ENCODE measurements at regions not wholly inside any gene's neighbourhood (a gene's known extent, or its start where the extent isn't known, plus 50 kb on each side); places are given as distances from the start of the nearest gene placed in this dataset.
"Not testable (repeated sequence)": the region's sequence is repeated elsewhere in the genome, so short reads cannot be mapped to it uniquely, and the experiment has no call there.

DNA sequence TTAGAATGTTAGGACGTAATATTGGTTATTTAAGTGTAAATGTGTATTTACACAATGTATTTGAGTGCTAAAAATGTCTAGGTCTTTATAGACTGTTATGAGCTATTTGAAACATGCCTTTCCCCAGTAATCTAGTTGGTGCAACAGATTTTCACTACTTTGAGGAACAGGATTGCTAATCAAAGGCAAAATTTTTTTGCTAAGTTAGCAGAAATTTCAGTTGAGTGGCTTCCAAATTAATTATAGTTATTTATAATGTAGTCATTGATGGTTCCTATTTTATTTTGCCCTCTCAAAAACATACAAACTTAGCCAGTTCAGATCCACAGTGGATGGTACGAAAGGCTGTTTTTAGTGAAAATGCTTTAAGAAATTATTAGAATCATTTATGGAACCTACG is 78.7 kb upstream of the LYZL2 start:
- H3K4me3 ChIP-seq (ENCODE audit: low read depth, low read length) = no peak overlapping the region
- DNase-seq (ENCODE audit: low read depth, low spot score) = no peak
- no peak for TF ChIP-seq CTCF (IDR thresholded peaks at IDR 0.05; ENCODE audit: low read depth, low read length)
- in situ Hi-C loops (cut with HindIII; ENCODE audit: low sequenced_read_pairs) = no loop called here

- in situ Hi-C loops (cut with HindIII; ENCODE audit: low sequenced_read_pairs); DNase-seq (ENCODE audit: low read depth, low spot score); H3K4me3 ChIP-seq (ENCODE audit: low read depth, low read length): not testable (repeated sequence)
Observed at GRCh38 chr10:30706189-30706588, 76.6 kb upstream of the LYZL2 start.

- no peak overlapping the region for H3K4me3 ChIP-seq (ENCODE audit: low read depth, low read length)
- in situ Hi-C loops (cut with HindIII; ENCODE audit: low sequenced_read_pairs) = no loop called here
- DNase-seq (ENCODE audit: low read depth, low spot score) = no peak
- no peak for TF ChIP-seq CTCF (IDR thresholded peaks at IDR 0.05; ENCODE audit: low read depth, low read length)
Observed at GRCh38 chr10:30705625-30706149, 76.1 kb upstream of the LYZL2 start.

GRCh38 chr10:30705101-30705624 is 75.6 kb upstream of the LYZL2 start:
- in situ Hi-C loops (cut with HindIII; ENCODE audit: low sequenced_read_pairs) = no loop called here
- DNase-seq (ENCODE audit: low read depth, low spot score) = no peak
- H3K4me3 ChIP-seq (ENCODE audit: low read depth, low read length) = no peak overlapping the region

DNA sequence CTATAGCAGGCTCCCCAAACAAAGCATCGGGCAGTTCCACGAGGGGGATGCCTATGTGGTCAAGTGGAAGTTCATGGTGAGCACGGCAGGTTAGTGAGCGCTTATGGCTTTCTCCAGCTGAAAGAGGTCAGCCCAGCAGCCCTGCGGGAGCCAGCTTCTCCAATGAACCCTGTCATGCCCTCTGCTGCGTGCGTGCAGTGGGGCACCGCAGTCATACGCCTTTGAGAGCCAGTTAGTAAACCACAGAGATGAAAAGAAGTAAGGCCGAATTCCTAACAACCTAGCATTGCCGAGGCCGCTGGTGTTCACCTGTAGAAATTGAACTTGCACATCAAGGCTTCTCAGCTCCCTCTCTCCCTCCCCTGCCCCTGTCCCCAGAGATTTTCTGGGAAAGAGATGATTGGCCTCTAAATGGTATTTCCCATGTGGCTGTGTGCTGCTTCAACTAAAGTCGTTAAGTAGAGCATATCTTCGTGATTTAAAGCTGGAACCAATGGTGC is 75.1 kb upstream of the LYZL2 start:
- in situ Hi-C loops (cut with HindIII; ENCODE audit: low sequenced_read_pairs) = not testable (repeated sequence)

More at GRCh38 chr10:30705101-30705624, 75.6 kb upstream of the LYZL2 start:
- no peak for TF ChIP-seq CTCF (IDR thresholded peaks at IDR 0.05; ENCODE audit: low read depth, low read length)

GRCh38 chr10:30704026-30704600 is 74.6 kb upstream of the LYZL2 start:
- no peak overlapping the region for H3K4me3 ChIP-seq (ENCODE audit: low read depth, low read length)
- in situ Hi-C loops (cut with HindIII; ENCODE audit: low sequenced_read_pairs) = no loop called here
- DNase-seq (ENCODE audit: low read depth, low spot score) = no peak
- TF ChIP-seq CTCF (IDR thresholded peaks at IDR 0.05; ENCODE audit: low read depth, low read length) = no peak

More for the DNA sequence above, 75.1 kb upstream of the LYZL2 start:
- not testable (repeated sequence) for H3K4me3 ChIP-seq (ENCODE audit: low read depth, low read length); DNase-seq (ENCODE audit: low read depth, low spot score)

- H3K4me3 ChIP-seq (ENCODE audit: low read depth, low read length); DNase-seq (ENCODE audit: low read depth, low spot score); in situ Hi-C loops (cut with HindIII; ENCODE audit: low sequenced_read_pairs): not testable (repeated sequence)
Observed at GRCh38 chr10:30703446-30703845, 73.9 kb upstream of the LYZL2 start.

- DNase-seq (ENCODE audit: low read depth, low spot score) = no peak
- no peak for TF ChIP-seq CTCF (IDR thresholded peaks at IDR 0.05; ENCODE audit: low read depth, low read length)
- in situ Hi-C loops (cut with HindIII; ENCODE audit: low sequenced_read_pairs) = no loop called here
- H3K4me3 ChIP-seq (ENCODE audit: low read depth, low read length) = no peak overlapping the region
Observed at GRCh38 chr10:30702860-30703259, 73.3 kb upstream of the LYZL2 start.

Measured in astrocyte of the spinal cord (primary cell).